ENCODE measurements at regions not wholly inside any gene's neighbourhood (a gene's known extent, or its start where the extent isn't known, plus 50 kb on each side); places are given as distances from the start of the nearest gene placed in this dataset.

- TF ChIP-seq CTCF (IDR thresholded peaks at IDR 0.05; ENCODE audit: low read depth, low read length, missing input control), result no peak
- TF ChIP-seq RAD21 (IDR thresholded peaks at IDR 0.05), result no peak
- no peak for TF ChIP-seq YY1 (IDR thresholded peaks at IDR 0.05)
- no peak for TF ChIP-seq EGR1 (IDR thresholded peaks at IDR 0.05; ENCODE audit: low read depth in 2 of 2)
- no peak for TF ChIP-seq MAX (IDR thresholded peaks at IDR 0.05)
- no peak for TF ChIP-seq FOXA1 (IDR thresholded peaks at IDR 0.05)
- no peak for TF ChIP-seq TAF1 (conservative IDR thresholded peaks at IDR 0.05)
- TF ChIP-seq JUND (IDR thresholded peaks at IDR 0.05), result no peak
- no peak for TF ChIP-seq ZBTB33 (IDR thresholded peaks at IDR 0.05)
- TF ChIP-seq GABPA (IDR thresholded peaks at IDR 0.05 in 1 of 2, conservative IDR thresholded peaks at IDR 0.05 in 1 of 2), result no peak
- TF ChIP-seq REST (IDR thresholded peaks at IDR 0.05), result no peak
- no peak for TF ChIP-seq HNF4A (conservative IDR thresholded peaks at IDR 0.05)
- no peak for TF ChIP-seq HNF4G (IDR thresholded peaks at IDR 0.05)
- no peak for TF ChIP-seq NR2F2 (IDR thresholded peaks at IDR 0.05)
Measured at GRCh38 chr9:88690628-88691027, 155.7 kb downstream of the NXNL2 start.

Measured in liver (tissue), 3 donors.